NCI-H226 (cell line): ENCODE measurements at regions not wholly inside any gene's neighbourhood (a gene's known extent, or its start where the extent isn't known, plus 50 kb on each side); places are given as distances from the start of the nearest gene placed in this dataset.

ENCODE experiments used
- DNase-seq: peaks from one replicate; pipeline ENCODE4 v3.0.0-alpha.2; 2015

- no peak for DNase-seq
Observed at GRCh38 chr2:12126318-12126717, 379.9 kb downstream of the LPIN1 start.

DNA sequence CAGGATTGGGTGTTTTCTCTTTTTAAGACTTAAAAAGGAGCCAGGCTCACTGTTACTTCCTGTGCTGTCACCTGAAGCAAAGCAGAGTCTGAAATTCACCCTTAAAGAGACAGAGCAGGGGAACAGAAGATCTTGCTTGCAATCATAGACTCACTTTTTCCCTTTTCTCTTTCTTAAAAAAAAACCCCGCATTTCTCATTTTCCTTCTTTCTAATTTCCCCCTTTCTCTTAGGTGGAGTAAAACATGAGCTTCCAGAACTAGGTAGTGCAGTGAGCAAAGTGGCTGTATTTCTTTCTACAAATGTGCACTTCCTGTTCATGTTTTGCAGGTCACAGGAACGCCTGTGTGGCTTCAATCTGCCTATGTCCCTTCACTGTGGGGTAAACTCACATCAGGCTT, 381.2 kb downstream of the LPIN1 start:
- no peak for DNase-seq

DNA sequence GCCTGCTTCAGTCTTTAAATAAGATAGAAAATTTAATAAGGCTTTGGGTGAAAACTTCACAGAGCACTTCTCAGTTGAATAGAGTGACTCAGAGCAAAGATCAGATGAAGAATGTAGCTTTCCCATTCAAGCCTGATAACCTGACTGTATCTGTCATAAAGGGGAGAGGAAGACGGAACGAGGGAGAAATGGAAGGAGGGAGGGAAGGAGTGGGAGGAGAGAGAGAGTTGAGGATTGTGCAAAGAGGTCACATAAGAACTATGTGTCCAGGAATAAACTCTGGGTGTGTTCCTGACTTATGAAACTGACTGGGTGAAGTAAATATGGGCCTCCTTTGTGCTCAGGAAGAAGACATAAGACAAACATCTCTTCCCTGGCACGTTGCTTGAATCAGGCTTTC, 385.5 kb downstream of the LPIN1 start:
- DNase-seq, result peak; percentile 88

- DNase-seq, result no peak
Observed at GRCh38 chr2:12141618-12142258, 395.3 kb downstream of the LPIN1 start.

- DNase-seq, result no peak
Observed at GRCh38 chr2:12151716-12152115, 405.3 kb downstream of the LPIN1 start.

DNA sequence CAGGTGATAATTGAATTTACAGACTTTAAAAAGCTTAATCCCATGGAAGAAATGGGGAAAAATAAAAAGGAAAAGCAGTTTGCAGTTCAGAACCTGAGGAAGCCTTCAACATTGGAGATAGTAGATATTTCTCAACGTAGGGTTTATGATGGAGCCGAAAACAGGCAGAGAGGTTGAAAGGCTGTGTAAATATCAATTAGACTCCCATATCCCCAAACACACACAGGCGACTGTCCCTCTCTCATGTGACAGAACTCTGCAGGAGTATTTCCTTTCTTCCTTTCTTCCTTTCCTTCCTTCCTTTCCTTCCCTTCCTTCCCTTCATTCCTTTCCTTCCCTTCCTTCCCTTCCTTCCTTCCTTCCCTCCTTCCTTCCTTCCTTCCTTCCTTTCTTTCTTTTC, 406.5 kb downstream of the LPIN1 start:
- DNase-seq, result no peak

DNA sequence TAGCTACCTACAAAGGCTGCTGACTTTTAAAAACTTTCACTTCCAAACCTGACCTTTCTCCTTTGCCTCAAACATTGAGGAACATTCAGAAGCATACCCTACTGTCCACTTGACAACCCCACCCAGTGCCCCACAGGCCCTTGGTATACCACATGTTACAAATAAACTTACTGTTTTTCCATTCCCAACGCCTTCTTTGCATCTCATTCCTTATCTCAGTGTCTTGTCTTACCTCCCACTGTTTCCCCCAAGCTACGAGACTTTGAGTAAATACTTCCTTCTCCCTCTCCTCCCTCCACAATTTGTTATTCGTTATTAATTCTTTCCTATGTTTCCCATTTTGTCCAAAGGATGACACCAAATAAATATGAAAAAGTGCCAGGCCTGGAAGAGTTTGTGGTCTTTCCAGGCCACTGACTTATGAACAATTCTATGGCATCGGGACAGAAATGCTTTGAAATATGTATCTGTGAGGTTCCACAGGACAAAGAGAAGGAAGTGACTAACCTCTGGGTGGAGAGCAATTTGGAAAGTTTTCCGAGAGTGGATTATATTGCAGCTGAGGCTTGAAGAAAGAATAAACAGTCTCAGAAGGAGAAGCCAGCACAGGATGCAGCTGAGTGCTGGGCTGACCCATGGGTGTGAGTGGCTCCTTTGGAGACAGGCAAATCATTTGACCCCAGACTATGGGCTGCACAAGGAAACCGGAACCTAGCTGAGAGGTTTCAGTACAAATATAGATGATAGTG, 409.0 kb downstream of the LPIN1 start:
- DNase-seq, result peak; percentile 52

DNA sequence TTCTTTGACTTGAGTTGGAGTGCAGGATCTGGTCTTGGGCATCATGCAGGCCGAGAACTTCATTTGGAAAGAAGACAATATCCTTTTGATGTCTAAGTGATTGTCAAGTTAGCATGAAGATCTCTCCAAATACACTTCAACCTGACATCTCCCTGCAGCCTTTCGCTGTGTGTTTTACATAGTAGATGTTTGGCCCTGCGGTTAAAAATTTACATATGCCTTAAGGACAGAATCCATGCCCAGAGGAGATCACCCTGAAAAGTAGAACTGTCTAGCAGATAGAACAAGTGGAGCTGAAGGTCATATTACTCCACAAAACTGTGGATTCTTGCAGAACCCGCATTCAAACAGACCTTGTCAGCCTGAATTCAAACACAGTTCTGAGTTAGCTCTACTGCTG, 409.9 kb downstream of the LPIN1 start:
- DNase-seq, result no peak

GRCh38 chr2:12161085-12161484, 414.7 kb downstream of the LPIN1 start:
- no peak for DNase-seq

DNA sequence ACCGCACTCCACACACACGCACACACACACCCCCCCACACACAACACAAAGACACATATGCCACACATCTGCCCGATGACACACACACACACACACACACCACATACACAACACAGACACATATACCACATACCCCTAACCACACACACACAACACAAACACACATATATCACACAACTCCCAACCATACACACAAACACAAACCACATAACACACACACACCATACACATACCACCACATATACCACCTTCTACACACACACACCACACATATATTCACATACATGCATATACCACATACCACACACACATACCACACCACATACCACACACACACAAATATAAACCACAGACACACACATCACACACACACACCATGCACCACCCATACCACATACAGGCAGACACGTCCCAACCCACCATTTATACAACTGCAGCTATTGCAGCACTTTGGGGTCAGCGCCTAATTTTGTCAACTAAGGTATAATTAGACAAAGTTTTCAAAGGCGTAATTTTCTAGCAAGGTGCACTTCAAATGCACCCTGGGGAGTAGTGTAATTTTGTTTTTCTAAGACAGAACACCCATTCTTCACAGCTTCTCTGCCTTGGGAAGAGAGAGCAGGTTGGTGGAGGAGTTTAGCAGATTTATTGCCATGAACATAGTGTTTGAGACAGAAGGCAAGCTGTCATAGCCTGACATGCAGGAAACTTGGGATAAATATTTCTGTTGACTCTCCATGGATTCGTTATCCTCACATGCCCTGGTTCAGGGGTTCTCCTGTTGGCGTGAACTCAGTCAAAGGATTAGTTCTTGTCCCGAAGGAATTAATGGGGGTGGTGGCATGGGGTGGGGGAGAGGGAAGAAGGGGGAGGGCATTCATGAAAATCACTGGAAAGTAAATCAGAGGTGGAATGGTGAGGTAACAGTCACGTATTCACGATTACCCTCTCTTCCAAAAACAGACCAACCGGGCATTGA, 416.1 kb downstream of the LPIN1 start:
- no peak for DNase-seq

GRCh38 chr2:12163866-12164265, 417.4 kb downstream of the LPIN1 start:
- no peak for DNase-seq

DNA sequence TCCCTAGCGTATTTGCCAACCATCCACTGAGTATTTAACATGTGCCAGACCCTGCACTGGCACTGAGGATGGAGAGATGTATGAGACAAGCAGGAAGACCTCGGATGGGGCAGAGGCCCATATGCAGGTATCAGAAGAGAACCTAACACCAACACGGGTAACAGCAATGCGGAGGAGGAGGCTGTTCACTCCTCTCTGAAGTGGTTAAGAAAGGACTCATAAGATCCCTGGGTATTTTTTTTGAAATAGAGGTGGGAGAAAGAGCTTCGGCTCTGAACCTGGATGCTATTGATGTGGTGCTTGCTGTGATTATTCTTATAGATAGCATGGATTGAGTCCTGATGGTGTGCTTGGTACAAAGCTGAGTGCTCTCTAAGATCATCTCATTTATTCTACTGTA, 418.3 kb downstream of the LPIN1 start:
- no peak for DNase-seq

GRCh38 chr2:12167525-12168317, 421.3 kb downstream of the LPIN1 start:
- DNase-seq, result no peak

DNA sequence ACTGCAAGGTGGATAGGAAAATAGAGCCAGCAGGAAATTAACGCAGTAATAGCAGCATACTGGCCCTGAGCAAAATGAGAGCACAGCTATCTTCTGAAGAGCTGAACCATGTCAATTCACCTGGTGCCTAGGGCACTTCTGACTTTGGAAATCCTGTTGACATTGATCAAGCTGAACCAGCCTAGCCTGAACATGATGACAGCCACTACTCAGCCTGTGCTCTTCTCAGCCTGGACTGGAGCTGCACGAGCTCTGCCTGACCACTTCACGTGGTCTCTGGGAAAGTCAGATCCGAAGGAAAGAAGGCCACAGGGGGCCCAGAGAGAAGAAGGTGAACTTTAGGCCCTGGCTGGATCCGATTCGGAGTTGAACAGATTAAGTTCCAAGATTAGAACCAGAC, 421.9 kb downstream of the LPIN1 start:
- no peak for DNase-seq

- DNase-seq, result no peak
Observed at GRCh38 chr2:12168791-12169388, 422.5 kb downstream of the LPIN1 start.

DNA sequence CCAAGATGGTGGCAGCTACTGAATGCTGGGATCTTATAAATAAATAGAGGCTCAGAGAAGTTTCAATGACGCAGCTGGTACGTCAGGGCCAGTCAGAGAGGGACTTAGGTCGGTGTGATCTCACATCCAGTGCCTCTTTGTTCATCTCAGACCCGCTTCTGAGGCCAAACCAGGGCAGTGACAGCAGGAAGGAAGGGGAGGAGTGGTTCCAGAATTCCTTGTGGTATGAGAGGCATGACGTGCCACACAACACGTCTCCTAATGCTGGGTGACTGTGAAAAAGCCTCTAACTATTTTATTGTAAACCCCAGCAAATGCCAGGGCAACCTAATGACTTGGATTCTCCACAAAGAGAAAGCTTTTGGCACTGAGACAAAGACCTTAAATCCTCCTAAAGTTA, 423.3 kb downstream of the LPIN1 start:
- DNase-seq, result no peak

DNA sequence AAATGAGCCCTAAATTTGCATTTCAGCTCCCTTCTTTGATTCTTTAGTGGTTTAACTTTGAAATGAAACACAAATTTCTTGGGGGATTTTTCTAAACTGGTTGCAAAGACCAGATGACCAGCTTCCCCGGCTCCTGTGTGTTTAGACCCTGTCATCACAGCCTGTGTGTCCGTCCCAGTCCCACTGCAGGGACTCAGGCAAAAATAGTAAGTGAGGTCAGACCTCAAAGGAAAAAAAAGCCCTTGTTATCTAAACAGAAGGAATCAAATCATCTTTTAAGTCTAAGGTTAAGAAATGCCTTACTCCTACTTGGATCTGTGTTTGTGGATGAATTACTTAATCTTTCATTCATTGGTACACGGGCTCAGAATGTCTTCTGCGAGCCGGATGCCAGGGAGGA, 423.7 kb downstream of the LPIN1 start:
- DNase-seq, result no peak

DNA sequence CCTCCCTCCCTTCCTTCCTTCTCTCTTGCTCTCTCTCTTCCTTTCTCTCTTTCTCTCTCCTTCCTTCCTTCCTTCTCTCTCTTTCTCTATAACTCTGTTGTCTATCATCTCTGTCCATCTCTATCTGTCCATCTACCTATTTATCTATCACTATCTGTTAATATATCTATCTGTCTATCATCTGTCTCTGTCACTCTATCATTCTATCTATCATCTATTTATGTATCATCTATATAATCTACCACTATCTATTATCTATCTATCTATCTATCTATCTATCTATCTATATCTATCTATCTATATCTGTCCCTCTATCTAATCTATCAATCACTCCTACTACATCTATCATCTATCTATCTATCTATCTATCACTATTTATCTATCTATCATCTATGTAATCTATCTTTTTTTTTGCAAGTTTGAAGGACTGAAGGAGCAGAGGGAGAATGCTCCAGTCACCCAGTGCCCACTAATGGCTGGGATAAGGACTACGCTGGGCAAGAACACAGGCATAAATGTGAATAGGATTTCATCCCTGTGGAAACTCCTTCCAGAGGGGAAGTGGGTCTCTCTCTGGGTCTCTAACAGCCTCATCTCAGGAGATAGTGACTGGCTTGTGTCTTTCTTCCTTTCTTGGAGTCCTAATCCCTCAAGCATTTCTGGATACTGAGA, 427.0 kb downstream of the LPIN1 start:
- DNase-seq, result no peak

GRCh38 chr2:12173943-12174340, 427.5 kb downstream of the LPIN1 start:
- DNase-seq, result no peak

DNA sequence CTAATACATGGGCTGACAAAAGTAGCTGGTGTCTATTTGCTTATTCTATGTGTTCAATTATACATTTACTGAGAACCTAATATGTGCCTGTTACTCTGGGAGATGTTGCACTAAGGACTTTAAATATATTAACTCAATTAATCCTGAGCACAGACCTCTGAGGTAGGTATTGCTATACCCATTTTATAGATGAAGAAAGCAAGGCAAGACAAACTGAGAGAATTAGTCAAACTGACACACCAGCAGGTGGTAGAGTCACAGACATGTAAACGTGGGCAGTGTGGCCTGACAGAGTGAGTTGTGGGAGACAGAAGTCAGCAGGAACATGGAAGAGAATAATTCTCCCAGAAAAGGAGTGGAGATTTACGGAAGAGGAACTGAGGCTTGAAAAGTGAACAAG, 428.9 kb downstream of the LPIN1 start:
- no peak for DNase-seq

DNA sequence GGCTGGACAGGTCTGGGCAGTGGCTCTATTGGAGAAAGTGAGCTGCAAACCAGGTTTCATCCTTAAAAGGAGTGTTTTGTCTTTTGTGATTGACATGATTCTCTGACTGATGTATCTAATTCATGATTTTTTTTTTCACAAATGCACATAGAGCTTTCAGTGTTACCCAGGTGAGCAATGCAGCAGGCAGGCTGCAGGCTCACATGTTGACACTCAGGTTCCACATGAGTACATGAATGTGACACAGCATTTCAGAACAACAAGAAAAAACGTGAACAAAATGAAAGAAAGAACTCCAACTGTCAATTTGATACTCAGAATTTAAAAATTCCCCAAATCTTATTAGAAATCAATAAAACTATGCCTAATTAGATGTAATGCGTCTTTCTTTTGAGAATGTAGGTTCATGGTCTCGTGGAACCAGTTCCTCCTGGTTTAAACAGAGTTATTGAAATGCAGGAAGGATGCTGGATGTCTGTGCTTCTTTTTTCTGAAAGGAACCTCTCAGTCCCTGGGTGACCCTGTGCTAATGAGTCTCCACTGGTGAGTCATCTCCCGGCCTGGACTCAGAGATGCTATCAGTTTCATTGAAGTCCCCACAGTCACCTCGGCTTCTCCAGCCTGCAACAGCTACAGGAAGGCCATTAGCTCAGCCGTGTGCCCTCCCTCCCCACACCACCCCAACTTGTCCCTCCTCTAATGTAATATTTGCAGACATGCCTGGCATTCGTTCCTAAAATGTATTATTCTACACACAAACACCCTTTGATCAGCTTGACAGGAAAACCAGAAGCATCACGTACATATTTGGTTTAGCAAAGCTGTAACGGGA, 430.4 kb downstream of the LPIN1 start:
- no peak for DNase-seq
